ENCODE measurements at regions not wholly inside any gene's neighbourhood (a gene's known extent, or its start where the extent isn't known, plus 50 kb on each side); places are given as distances from the start of the nearest gene placed in this dataset.

DNA sequence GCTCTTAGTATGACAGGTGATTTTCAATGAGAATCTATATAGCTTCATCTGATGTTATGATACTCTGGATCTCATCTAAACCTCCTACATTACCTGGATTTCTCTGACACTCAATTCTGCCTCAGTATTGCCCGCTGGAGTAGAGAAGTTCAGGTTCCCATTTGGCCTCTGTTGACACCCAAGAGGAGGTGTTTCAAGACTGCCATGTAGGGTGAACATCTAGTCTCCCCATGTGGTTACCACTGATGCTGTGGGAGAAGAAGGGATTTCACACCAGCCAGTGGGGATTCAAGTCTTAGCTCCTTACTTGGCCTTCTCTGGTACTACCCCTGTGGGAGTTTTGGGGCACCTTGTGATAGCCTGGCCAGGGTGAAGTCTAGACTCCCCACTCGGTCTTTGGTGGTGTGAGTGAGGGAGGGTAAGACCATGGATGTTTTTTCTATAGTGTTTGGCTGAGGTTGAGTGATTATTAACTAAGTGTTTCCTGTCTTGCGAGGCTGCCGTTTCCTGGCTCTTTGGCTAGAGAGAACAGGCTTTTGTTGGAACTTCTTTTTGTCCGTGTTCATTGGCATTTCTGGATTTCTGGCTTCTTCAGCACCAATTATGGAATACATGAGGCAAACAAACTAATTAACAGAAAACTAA is 90.7 kb downstream of the RHOU start (continued):
- TF ChIP-seq ZNF530 (CRISPR knock-in tag; IDR thresholded peaks at IDR 0.05; ENCODE audit: low read depth) (no peak), GTF2F1 (IDR thresholded peaks at IDR 0.05; ENCODE audit: low read length) (no peak), ESRRA (CRISPR knock-in tag; IDR thresholded peaks at IDR 0.05; ENCODE audit: low read depth) (no peak), EP300 (IDR thresholded peaks at IDR 0.05; ENCODE audit: low read depth in 2 of 2, low read length in 2 of 2) (peak in 1 of 2 experiments; percentile 48; a peak in 1 of 4 replicates), EP300 (CRISPR knock-in tag; IDR thresholded peaks at IDR 0.05; ENCODE audit: borderline replicate concordance) (no peak), ZNF567 (CRISPR knock-in tag; IDR thresholded peaks at IDR 0.05; ENCODE audit: borderline replicate concordance) (no peak), GZF1 (CRISPR knock-in tag; IDR thresholded peaks at IDR 0.05) (no peak), MED13 (CRISPR knock-in tag; IDR thresholded peaks at IDR 0.05) (no peak), ZNF329 (CRISPR knock-in tag; IDR thresholded peaks at IDR 0.05; ENCODE audit: low read depth) (no peak), RXRB (CRISPR knock-in tag; IDR thresholded peaks at IDR 0.05; ENCODE audit: borderline replicate concordance) (peak; percentile 22; the same call in 1 of the 2 replicates), CREB1 (IDR thresholded peaks at IDR 0.05) (no peak), CREB1 (CRISPR knock-in tag; IDR thresholded peaks at IDR 0.05) (no peak), PHF5A (CRISPR knock-in tag; IDR thresholded peaks at IDR 0.05; ENCODE audit: low read depth, unreplicated experiment) (no peak), HDAC2 (CRISPR knock-in tag; IDR thresholded peaks at IDR 0.05) (peak; percentile 31; the same call in 1 of the 2 replicates)
- TF ChIP-seq, protein P1, sequence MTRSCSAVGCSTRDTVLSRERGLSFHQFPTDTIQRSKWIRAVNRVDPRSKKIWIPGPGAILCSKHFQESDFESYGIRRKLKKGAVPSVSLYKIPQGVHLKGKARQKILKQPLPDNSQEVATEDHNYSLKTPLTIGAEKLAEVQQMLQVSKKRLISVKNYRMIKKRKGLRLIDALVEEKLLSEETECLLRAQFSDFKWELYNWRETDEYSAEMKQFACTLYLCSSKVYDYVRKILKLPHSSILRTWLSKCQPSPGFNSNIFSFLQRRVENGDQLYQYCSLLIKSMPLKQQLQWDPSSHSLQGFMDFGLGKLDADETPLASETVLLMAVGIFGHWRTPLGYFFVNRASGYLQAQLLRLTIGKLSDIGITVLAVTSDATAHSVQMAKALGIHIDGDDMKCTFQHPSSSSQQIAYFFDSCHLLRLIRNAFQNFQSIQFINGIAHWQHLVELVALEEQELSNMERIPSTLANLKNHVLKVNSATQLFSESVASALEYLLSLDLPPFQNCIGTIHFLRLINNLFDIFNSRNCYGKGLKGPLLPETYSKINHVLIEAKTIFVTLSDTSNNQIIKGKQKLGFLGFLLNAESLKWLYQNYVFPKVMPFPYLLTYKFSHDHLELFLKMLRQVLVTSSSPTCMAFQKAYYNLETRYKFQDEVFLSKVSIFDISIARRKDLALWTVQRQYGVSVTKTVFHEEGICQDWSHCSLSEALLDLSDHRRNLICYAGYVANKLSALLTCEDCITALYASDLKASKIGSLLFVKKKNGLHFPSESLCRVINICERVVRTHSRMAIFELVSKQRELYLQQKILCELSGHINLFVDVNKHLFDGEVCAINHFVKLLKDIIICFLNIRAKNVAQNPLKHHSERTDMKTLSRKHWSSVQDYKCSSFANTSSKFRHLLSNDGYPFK (CRISPR knock-in tag; IDR thresholded peaks at IDR 0.05; ENCODE audit: borderline replicate concordance): no peak
- TF ChIP-seq, protein P2, sequence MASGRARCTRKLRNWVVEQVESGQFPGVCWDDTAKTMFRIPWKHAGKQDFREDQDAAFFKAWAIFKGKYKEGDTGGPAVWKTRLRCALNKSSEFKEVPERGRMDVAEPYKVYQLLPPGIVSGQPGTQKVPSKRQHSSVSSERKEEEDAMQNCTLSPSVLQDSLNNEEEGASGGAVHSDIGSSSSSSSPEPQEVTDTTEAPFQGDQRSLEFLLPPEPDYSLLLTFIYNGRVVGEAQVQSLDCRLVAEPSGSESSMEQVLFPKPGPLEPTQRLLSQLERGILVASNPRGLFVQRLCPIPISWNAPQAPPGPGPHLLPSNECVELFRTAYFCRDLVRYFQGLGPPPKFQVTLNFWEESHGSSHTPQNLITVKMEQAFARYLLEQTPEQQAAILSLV (CRISPR knock-in tag; IDR thresholded peaks at IDR 0.05; ENCODE audit: borderline replicate concordance): no peak
- TF ChIP-seq, protein P3, sequence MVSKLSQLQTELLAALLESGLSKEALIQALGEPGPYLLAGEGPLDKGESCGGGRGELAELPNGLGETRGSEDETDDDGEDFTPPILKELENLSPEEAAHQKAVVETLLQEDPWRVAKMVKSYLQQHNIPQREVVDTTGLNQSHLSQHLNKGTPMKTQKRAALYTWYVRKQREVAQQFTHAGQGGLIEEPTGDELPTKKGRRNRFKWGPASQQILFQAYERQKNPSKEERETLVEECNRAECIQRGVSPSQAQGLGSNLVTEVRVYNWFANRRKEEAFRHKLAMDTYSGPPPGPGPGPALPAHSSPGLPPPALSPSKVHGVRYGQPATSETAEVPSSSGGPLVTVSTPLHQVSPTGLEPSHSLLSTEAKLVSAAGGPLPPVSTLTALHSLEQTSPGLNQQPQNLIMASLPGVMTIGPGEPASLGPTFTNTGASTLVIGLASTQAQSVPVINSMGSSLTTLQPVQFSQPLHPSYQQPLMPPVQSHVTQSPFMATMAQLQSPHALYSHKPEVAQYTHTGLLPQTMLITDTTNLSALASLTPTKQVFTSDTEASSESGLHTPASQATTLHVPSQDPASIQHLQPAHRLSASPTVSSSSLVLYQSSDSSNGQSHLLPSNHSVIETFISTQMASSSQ (IDR thresholded peaks at IDR 0.05; ENCODE audit: low read depth): peak; percentile 72
- TF ChIP-seq, protein P3 (CRISPR knock-in tag; IDR thresholded peaks at IDR 0.05; ENCODE audit: borderline replicate concordance): no peak; the same call in 1 of the 2 replicates
- TF ChIP-seq, protein P4, sequence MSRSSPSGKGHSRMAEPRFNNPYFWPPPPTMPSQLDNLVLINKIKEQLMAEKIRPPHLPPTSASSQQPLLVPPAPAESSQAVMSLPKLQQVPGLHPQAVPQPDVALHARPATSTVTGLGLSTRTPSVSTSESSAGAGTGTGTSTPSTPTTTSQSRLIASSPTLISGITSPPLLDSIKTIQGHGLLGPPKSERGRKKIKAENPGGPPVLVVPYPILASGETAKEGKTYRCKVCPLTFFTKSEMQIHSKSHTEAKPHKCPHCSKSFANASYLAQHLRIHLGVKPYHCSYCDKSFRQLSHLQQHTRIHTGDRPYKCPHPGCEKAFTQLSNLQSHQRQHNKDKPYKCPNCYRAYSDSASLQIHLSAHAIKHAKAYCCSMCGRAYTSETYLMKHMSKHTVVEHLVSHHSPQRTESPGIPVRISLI (CRISPR knock-in tag; IDR thresholded peaks at IDR 0.05; ENCODE audit: borderline replicate concordance): 0 out of 2 replicates have a peak, but pooled peaks have one; percentile 33

Measured in HepG2 (cell line).